ENCODE measurements at regions not wholly inside any gene's neighbourhood (a gene's known extent, or its start where the extent isn't known, plus 50 kb on each side); places are given as distances from the start of the nearest gene placed in this dataset.

- WGBS = 54% methylated on average over 6 of the region's 6 CpGs
Observed at GRCh38 chr3:84444726-84445521, 513.9 kb upstream of the CADM2 start.

More at GRCh38 chr3:84444726-84445521, 513.9 kb upstream of the CADM2 start:
- H3K27ac ChIP-seq (ENCODE audit: low read depth in 1 of 2, low read length in 2 of 2) = no peak overlapping the region
- no peaks in the 10 kb centered on the region for H3K4me1 ChIP-seq (ENCODE audit: control insufficient read depth in 4 of 4, insufficient read depth in 4 of 4, low read length in 3 of 4)
- no peak overlapping the region for H3K9ac ChIP-seq (ENCODE audit: low read depth in 1 of 2, low read length in 2 of 2)
- no peak overlapping the region for H3K4me3 ChIP-seq (ENCODE audit: low read depth in 1 of 3, low read length in 3 of 3)
- TF ChIP-seq SP1 (IDR thresholded peaks at IDR 0.05) (no peak), EGR1 (IDR thresholded peaks at IDR 0.05; ENCODE audit: low read depth in 2 of 2) (no peak), RXRA (IDR thresholded peaks at IDR 0.05) (no peak), NR2F2 (IDR thresholded peaks at IDR 0.05) (no peak), REST (IDR thresholded peaks at IDR 0.05) (no peak), ZBTB33 (IDR thresholded peaks at IDR 0.05) (no peak), CTCF (IDR thresholded peaks at IDR 0.05; ENCODE audit: low read depth, low read length, missing input control) (no peak)
- H3K9me3 ChIP-seq (ENCODE audit: control insufficient read depth in 4 of 4, low read length in 3 of 4) = no peaks in the 10 kb centered on the region
- H3K27me3 ChIP-seq (ENCODE audit: control insufficient read depth in 4 of 4, insufficient read depth in 4 of 4, low read length in 3 of 4) = no peaks in the 10 kb centered on the region
- no peaks in the 10 kb centered on the region for H3K36me3 ChIP-seq (ENCODE audit: control insufficient read depth in 4 of 4, insufficient read depth in 3 of 4, low read depth in 1 of 4, low read length in 3 of 4)
- no peak for DNase-seq (ENCODE audit: low spot score)

Measured in liver (tissue), 8 donors.